Heart left ventricle (tissue), 13 donors: ENCODE measurements at regions not wholly inside any gene's neighbourhood (a gene's known extent, or its start where the extent isn't known, plus 50 kb on each side); places are given as distances from the start of the nearest gene placed in this dataset.

Source experiments
- CTCF ChIP-seq, 12 donors: fragments of 200-600 bp; sonication (generic) in 4 of 12; IDR thresholded peaks; one replicate each; pipeline versions ENCODE4 v1.5.0 to v1.8.0; 2018 to 2022; ENCODE audit warnings: antibody characterized with exemption in 12 of 12, mild to moderate bottlenecking in 5 of 12
- POLR2A ChIP-seq, 2 donors: fragments of 450-650 bp; IDR thresholded peaks; one replicate each; pipeline ENCODE4 v1.6.1; 2017; ENCODE audit warnings: antibody characterized with exemption in 2 of 2, mild to moderate bottlenecking in 2 of 2, moderate library complexity in 2 of 2
- donor health status: ischemic (EF 13 %, LVEDD 7.1; RV severe dilation, severe dysfunction).
- donor health status: DM: no; HTN: yes; CAD: no.
- donor health status: DM: no; HTN: no; CAD: no.
- donor health status: ischemic (EF 25% LVEDD 6.9; RV normal size, moderate dysfunction).
- donor health status: ischemic (EF 25% LVEDD 5.7; RV mildly dilated, moderate dysfunction).
- donor health status: ischemic (EF 35%, LVEDD 5.7; RV mildly dilated, moderate dysfunction).
- donor health status: nonischemic (EF 11% LVEDD 7.7; RV severe dilation, severe dysfunction).
- donor health status: DM: yes; HTN: yes; CAD: no.
- donor health status: PGD.
- donor health status: ischemic (EF 29% LVEDD 5.4; RV normal size, mild dysfunction).
- donor health status: nonischemic (EF 23%, LVEDD 6.1; RV moderate dilation, normal function).

- no peak for TF ChIP-seq CTCF (IDR thresholded peaks at IDR 0.05)
- no peak for TF ChIP-seq POLR2A (IDR thresholded peaks at IDR 0.05)
Observed at GRCh38 chr16:59743504-59743903, 1009.4 kb upstream of the GOT2 start.
